A549 (cell line): ENCODE measurements at regions not wholly inside any gene's neighbourhood (a gene's known extent, or its start where the extent isn't known, plus 50 kb on each side); places are given as distances from the start of the nearest gene placed in this dataset.

Experiments
- ATAC-seq, 2 experiments: fragments of 200-7000 bp in 1 of 2; fragments of >200 bp in 1 of 2; cut with Nextera tagmentation in 1 of 2; cut with Tn5 transposase in 1 of 2; 3 replicates each; pipeline versions ENCODE4 v1.8.0 to v1.9.1; 2018 to 2020; ENCODE audit warnings: mild to moderate bottlenecking in 1 of 2, moderate library complexity in 1 of 2
- CTCF ChIA-PET: fragments of 300-600 bp; sonication (Branson Sonifier 250); formaldehyde crosslinking; extraction: SDS; loops from one replicate; lab custom pipeline; 2021; ENCODE audit warnings: antibody characterized with exemption, inconsistent platforms; lab: Yijun Ruan, JAX
- POLR2A ChIA-PET: fragments of 350-600 bp; formaldehyde crosslinking; extraction: SDS; loops from one replicate; lab custom pipeline; 2021; ENCODE audit warnings: antibody characterized with exemption, inconsistent platforms; lab: Yijun Ruan, JAX
- DNase-seq, 2 experiments: peaks; one replicate each; pipeline versions ENCODE4 v3.0.0 to v3.0.0-alpha.2; 2011 to 2016; ENCODE audit warnings: low read depth in 1 of 2, low spot score in 1 of 2
- FAIRE-seq: peaks from 2 replicates; lab custom pipeline; 2011; peaks lifted over from hg19 to GRCh38; lab: Jason Lieb, UNC
- H3K27ac ChIP-seq, 2 experiments: fragments of >200 bp; sonication (Bioruptor Twin); formaldehyde crosslinking; 3 replicates each; pipeline ENCODE4 v1.5.1; 2016 to 2017
- H3K4me1 ChIP-seq: fragments of >200 bp; sonication (Bioruptor Twin); formaldehyde crosslinking; 3 replicates; pipeline ENCODE4 v1.6.1; 2016
- H3K4me2 ChIP-seq: fragments of >200 bp; sonication (Bioruptor Twin); formaldehyde crosslinking; 3 replicates; pipeline ENCODE4 v1.6.1; 2016
- H3K4me3 ChIP-seq: fragments of >200 bp; sonication (Bioruptor Twin); formaldehyde crosslinking; 3 replicates; pipeline ENCODE4 v1.5.1; 2016
- H3K9me3 ChIP-seq: fragments of >200 bp; sonication (Bioruptor Twin); formaldehyde crosslinking; 3 replicates; pipeline ENCODE4 v1.6.1; 2016
- BHLHE40 ChIP-seq: IDR thresholded peaks from 2 replicates; pipeline ENCODE4 v1.6.1; 2012; ENCODE audit warnings: low read depth, low read length, inconsistent platforms
- CBX8 ChIP-seq: fragments of 200-600 bp; sonication (generic); IDR thresholded peaks from 2 replicates; pipeline ENCODE4 v1.6.1; 2016
- CHD2 ChIP-seq: fragments of 150-350 bp; IDR thresholded peaks from 2 replicates; pipeline ENCODE4 v1.6.1; 2014; ENCODE audit warnings: low read length; ENCODE audit not compliant: partially characterized antibody
- EHF ChIP-seq: fragments of 250-450 bp; sonication (Bioruptor Pico); IDR thresholded peaks from 2 replicates; pipeline ENCODE4 v1.5.0; 2020; ENCODE audit warnings: mild to moderate bottlenecking
- ELK1 ChIP-seq: fragments of 150-350 bp; IDR thresholded peaks from 2 replicates; pipeline ENCODE4 v1.6.1; 2014; ENCODE audit warnings: low read depth, mild to moderate bottlenecking, low read length
- EP300 ChIP-seq, 2 experiments: fragments of >200 bp; sonication (Bioruptor Twin); formaldehyde crosslinking; IDR thresholded peaks; 2 replicates in 1 of 2; 3 replicates in 1 of 2; pipeline ENCODE4 v1.6.1; 2016 to 2017
- ESRRA ChIP-seq: fragments of 150-350 bp; IDR thresholded peaks from 2 replicates; pipeline ENCODE4 v1.6.1; 2014; ENCODE audit warnings: mild to moderate bottlenecking, low read length, borderline replicate concordance
- FOSB ChIP-seq: fragments of 250-450 bp; sonication (Bioruptor Pico); IDR thresholded peaks from 2 replicates; pipeline ENCODE4 v1.5.0; 2020; ENCODE audit warnings: mild to moderate bottlenecking, moderate library complexity
- FOSL2 ChIP-seq, 2 experiments: fragments of 450-650 bp in 1 of 2; fragments of >200 bp in 1 of 2; sonication (Bioruptor Twin) in 1 of 2; formaldehyde crosslinking; IDR thresholded peaks; 2 replicates each; pipeline versions ENCODE4 v1.5.0 to v1.6.1; 2016 to 2020; ENCODE audit warnings: mild to moderate bottlenecking in 1 of 2, moderate library complexity in 1 of 2
- HDAC2 ChIP-seq: fragments of 200-600 bp; sonication (generic); IDR thresholded peaks from 2 replicates; pipeline ENCODE4 v1.6.1; 2016
- HES2 ChIP-seq: fragments of >200 bp; sonication (Bioruptor Twin); formaldehyde crosslinking; IDR thresholded peaks from 2 replicates; pipeline ENCODE4 v1.6.1; 2016
- HEYL ChIP-seq: fragments of 250-450 bp; sonication (Bioruptor Pico); IDR thresholded peaks from 2 replicates; pipeline ENCODE4 v1.8.0; 2021; ENCODE audit warnings: mild to moderate bottlenecking, moderate library complexity
- HOXB13 ChIP-seq: fragments of 250-450 bp; sonication (Bioruptor Pico); IDR thresholded peaks from 2 replicates; pipeline ENCODE4 v1.5.0; 2020; ENCODE audit warnings: low read depth, mild to moderate bottlenecking, moderate library complexity
- HOXB5 ChIP-seq: fragments of 250-450 bp; sonication (Bioruptor Pico); IDR thresholded peaks from 2 replicates; pipeline ENCODE4 v1.5.0; 2020; ENCODE audit warnings: mild to moderate bottlenecking, moderate library complexity
- JUNB ChIP-seq: fragments of >200 bp; sonication (Bioruptor Twin); formaldehyde crosslinking; IDR thresholded peaks from 2 replicates; pipeline ENCODE4 v1.6.1; 2016
- KDM1A ChIP-seq: fragments of 200-600 bp; sonication (generic); IDR thresholded peaks from 2 replicates; pipeline ENCODE4 v1.6.1; 2016; ENCODE audit warnings: low read depth, mild to moderate bottlenecking
- KDM5A ChIP-seq: fragments of 200-600 bp; sonication (generic); IDR thresholded peaks from 2 replicates; pipeline ENCODE4 v1.6.1; 2016; ENCODE audit warnings: antibody characterized with exemption, mild to moderate bottlenecking
- MAFK ChIP-seq: fragments of 450-650 bp; IDR thresholded peaks from 2 replicates; pipeline ENCODE4 v1.6.1; 2014; ENCODE audit not compliant: partially characterized antibody
- MAX ChIP-seq: IDR thresholded peaks from 2 replicates; pipeline ENCODE4 v1.6.1; 2012
- MAZ ChIP-seq: fragments of 150-350 bp; IDR thresholded peaks from 2 replicates; pipeline ENCODE4 v1.6.1; 2014; ENCODE audit warnings: antibody characterized with exemption, low read depth, low read length, borderline replicate concordance
- NFE2L2 ChIP-seq: fragments of 150-350 bp; conservative IDR thresholded peaks from 2 replicates; pipeline ENCODE4 v1.6.1; 2014; ENCODE audit warnings: low read length
- NPAS2 ChIP-seq: fragments of 250-450 bp; sonication (Bioruptor Pico); IDR thresholded peaks from 2 replicates; pipeline ENCODE4 v1.8.0; 2022; ENCODE audit warnings: mild to moderate bottlenecking, moderate library complexity, borderline replicate concordance
- PBX3 ChIP-seq: IDR thresholded peaks from 2 replicates; pipeline ENCODE4 v1.6.1; 2012
- POLR2AphosphoS2 ChIP-seq: conservative IDR thresholded peaks from 2 replicates; pipeline ENCODE4 v1.6.1; 2012; ENCODE audit warnings: low read length, improper control_type of control experiment, inconsistent platforms
- RAD21 ChIP-seq, 2 experiments: fragments of >200 bp in 1 of 2; sonication (Bioruptor Twin) in 1 of 2; formaldehyde crosslinking in 1 of 2; IDR thresholded peaks in 1 of 2; conservative IDR thresholded peaks in 1 of 2; 2 replicates in 1 of 2; 3 replicates in 1 of 2; pipeline ENCODE4 v1.6.1; 2012 to 2018; ENCODE audit warnings: inconsistent platforms in 1 of 2
- RFX5 ChIP-seq: fragments of 450-650 bp; IDR thresholded peaks from 2 replicates; pipeline ENCODE4 v1.7.1; 2014; ENCODE audit warnings: antibody characterized with exemption, mild to moderate bottlenecking, moderate library complexity
- RNF2 ChIP-seq: fragments of 200-600 bp; sonication (generic); IDR thresholded peaks from 2 replicates; pipeline ENCODE4 v1.6.1; 2016; ENCODE audit warnings: low read depth, mild to moderate bottlenecking, antibody characterized with exemption, moderate library complexity, borderline replicate concordance
- SMC3 ChIP-seq: fragments of >200 bp; sonication (Bioruptor Twin); formaldehyde crosslinking; IDR thresholded peaks from 3 replicates; pipeline ENCODE4 v1.6.1; 2018; ENCODE audit warnings: inconsistent platforms
- TFCP2L1 ChIP-seq: fragments of 250-450 bp; sonication (Bioruptor Pico); IDR thresholded peaks from 2 replicates; pipeline ENCODE4 v1.5.0; 2021; ENCODE audit warnings: mild to moderate bottlenecking
- ZC3H11A ChIP-seq: fragments of 450-650 bp; IDR thresholded peaks from 2 replicates; pipeline ENCODE4 v1.6.1; 2014; ENCODE audit warnings: antibody characterized with exemption, mild to moderate bottlenecking
- ZSCAN20 ChIP-seq: fragments of 250-450 bp; sonication (Bioruptor Pico); IDR thresholded peaks from 2 replicates; pipeline ENCODE4 v1.8.0; 2022; ENCODE audit warnings: mild to moderate bottlenecking, moderate library complexity
- WGBS: methylation state at CpG from one replicate; pipeline ENCODE4 v1.1.6; 2017; ENCODE audit errors: missing lambda C conversion rate; 5-methylcytosine and 5-hydroxymethylcytosine counted together

- no peaks in the 10 kb centered on the region for H3K9me3 ChIP-seq
- WGBS: 91% methylated on average over 4 of the region's 4 CpGs
- FAIRE-seq (no peak), ATAC-seq (no peak), DNase-seq (no peak)
- ChIA-PET CTCF (no interaction called here), POLR2A (no interaction called here)
- H3K4me2 ChIP-seq: no peak overlapping the region
- no peak overlapping the region for H3K4me3 ChIP-seq
- TF ChIP-seq ZSCAN20 (CRISPR knock-in tag) (no peak), HES2 (no peak), HDAC2 (no peak), HOXB13 (CRISPR knock-in tag) (no peak), EP300 (IDR thresholded peaks at IDR 0.05) (no peak), HOXB5 (CRISPR knock-in tag) (no peak), MAFK (no peak), CBX8 (no peak), BHLHE40 (no peak), TFCP2L1 (CRISPR knock-in tag) (no peak), MAX (no peak), FOSL2 (IDR thresholded peaks at IDR 0.05) (no peak), FOSL2 (CRISPR knock-in tag; IDR thresholded peaks at IDR 0.05) (no peak), ELK1 (no peak), EHF (no peak), SMC3 (no peak), RFX5 (no peak), PBX3 (no peak), CHD2 (no peak), KDM5A (no peak), POLR2AphosphoS2 (no peak)
- H3K27ac ChIP-seq: no peak overlapping the region
- no peaks in the 10 kb centered on the region for H3K4me1 ChIP-seq
Observed at GRCh38 chr3:177689869-177690268, 492.6 kb upstream of the TBL1XR1 start.

- DNase-seq: no peak
- TF ChIP-seq NPAS2 (CRISPR knock-in tag) (no peak), HOXB13 (CRISPR knock-in tag) (no peak), ESRRA (no peak), JUNB (no peak), MAZ (no peak), BHLHE40 (no peak), EP300 (IDR thresholded peaks at IDR 0.05) (no peak), NFE2L2 (no peak), KDM1A (no peak), RAD21 (conservative IDR thresholded peaks at IDR 0.05 in 1 of 2, IDR thresholded peaks at IDR 0.05 in 1 of 2) (no peak), RNF2 (no peak), HEYL (CRISPR knock-in tag) (no peak), FOSB (no peak), MAFK (no peak), ZSCAN20 (CRISPR knock-in tag) (no peak), ZC3H11A (no peak)
- POLR2A ChIA-PET: no interaction called here
- WGBS: 89% methylated on average over 3 of the region's 3 CpGs
- no peak for ATAC-seq
- Histone ChIP-seq H3K4me3 (no peak overlapping the region), H3K9me3 (no peaks in the 10 kb centered on the region), H3K4me1 (no peaks in the 10 kb centered on the region), H3K4me2 (no peak overlapping the region), H3K27ac (no peak overlapping the region)
- CTCF ChIA-PET: no interaction called here
- no peak for FAIRE-seq
Observed at GRCh38 chr3:177690306-177690705, 493.0 kb upstream of the TBL1XR1 start.
